Peyer's patch (tissue), 4 donors: ENCODE measurements at regions not wholly inside any gene's neighbourhood (a gene's known extent, or its start where the extent isn't known, plus 50 kb on each side); places are given as distances from the start of the nearest gene placed in this dataset.

Experiments
- POLR2A ChIP-seq, 2 donors: fragments of 450-650 bp; IDR thresholded peaks; one replicate each; pipeline ENCODE4 v1.5.1; 2017; ENCODE audit warnings: antibody characterized with exemption in 2 of 2, mild to moderate bottlenecking in 2 of 2, moderate library complexity in 2 of 2
- TF ChIP-seq, protein P1 (sequence below), 6 experiments: fragments of 450-650 bp in 4 of 6; fragments of 200-600 bp in 2 of 6; sonication (generic) in 1 of 6; IDR thresholded peaks; one replicate each; pipeline ENCODE4 v1.5.1; 2017 to 2019; ENCODE audit warnings: antibody characterized with exemption in 6 of 6, mild to moderate bottlenecking in 3 of 6, moderate library complexity in 1 of 6

DNA sequence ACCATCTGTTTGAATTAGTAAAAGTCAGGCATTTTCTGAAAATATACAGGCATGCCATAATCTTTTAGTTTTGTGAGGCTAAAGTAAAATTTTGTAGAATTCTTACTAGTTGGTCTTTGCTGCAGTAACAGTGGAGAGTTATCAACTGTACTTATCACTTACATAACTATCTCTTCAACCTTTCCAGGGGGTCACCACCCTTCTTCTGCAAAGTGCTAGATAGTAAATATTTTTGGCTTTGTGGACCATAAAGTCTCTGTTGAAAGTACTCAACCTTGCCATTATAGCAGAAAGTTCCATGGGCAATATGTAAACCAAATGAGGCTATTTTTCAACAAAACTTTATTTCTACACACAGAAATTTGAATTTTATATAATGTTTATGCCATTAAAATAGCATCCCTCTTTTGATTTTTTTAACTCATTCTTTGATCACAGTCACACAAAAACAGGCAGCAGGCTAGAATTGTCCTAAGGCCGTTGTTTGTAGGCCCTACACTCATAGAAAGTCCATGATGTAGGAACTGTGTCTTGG is 59.5 kb upstream of the KLF6 start:
- TF ChIP-seq, protein P1, sequence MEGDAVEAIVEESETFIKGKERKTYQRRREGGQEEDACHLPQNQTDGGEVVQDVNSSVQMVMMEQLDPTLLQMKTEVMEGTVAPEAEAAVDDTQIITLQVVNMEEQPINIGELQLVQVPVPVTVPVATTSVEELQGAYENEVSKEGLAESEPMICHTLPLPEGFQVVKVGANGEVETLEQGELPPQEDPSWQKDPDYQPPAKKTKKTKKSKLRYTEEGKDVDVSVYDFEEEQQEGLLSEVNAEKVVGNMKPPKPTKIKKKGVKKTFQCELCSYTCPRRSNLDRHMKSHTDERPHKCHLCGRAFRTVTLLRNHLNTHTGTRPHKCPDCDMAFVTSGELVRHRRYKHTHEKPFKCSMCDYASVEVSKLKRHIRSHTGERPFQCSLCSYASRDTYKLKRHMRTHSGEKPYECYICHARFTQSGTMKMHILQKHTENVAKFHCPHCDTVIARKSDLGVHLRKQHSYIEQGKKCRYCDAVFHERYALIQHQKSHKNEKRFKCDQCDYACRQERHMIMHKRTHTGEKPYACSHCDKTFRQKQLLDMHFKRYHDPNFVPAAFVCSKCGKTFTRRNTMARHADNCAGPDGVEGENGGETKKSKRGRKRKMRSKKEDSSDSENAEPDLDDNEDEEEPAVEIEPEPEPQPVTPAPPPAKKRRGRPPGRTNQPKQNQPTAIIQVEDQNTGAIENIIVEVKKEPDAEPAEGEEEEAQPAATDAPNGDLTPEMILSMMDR (IDR thresholded peaks at IDR 0.05): no peak
- TF ChIP-seq POLR2A (IDR thresholded peaks at IDR 0.05): no peak
